Vagina (tissue), 2 donors: ENCODE measurements at regions not wholly inside any gene's neighbourhood (a gene's known extent, or its start where the extent isn't known, plus 50 kb on each side); places are given as distances from the start of the nearest gene placed in this dataset.

Source experiments
- DNase-seq, 2 donors: peaks; one replicate each; pipeline ENCODE4 v3.0.0-alpha.2; 2017; ENCODE audit errors: extremely low spot score in 2 of 2
- H3K27ac ChIP-seq: fragments of 200-600 bp; sonication (generic); one replicate; pipeline ENCODE4 v1.5.1; 2019
- H3K27me3 ChIP-seq: fragments of 200-600 bp; sonication (generic); one replicate; pipeline ENCODE4 v1.5.1; 2019
- H3K36me3 ChIP-seq, 2 donors: fragments of 200-600 bp; sonication (generic); one replicate each; pipeline ENCODE4 v1.5.1; 2017 to 2019
- H3K4me1 ChIP-seq: fragments of 200-600 bp; sonication (generic); one replicate; pipeline ENCODE4 v1.5.1; 2019
- H3K4me3 ChIP-seq, 2 donors: fragments of 200-600 bp; sonication (generic); 1 replicate in 1 of 2; 2 replicates in 1 of 2; pipeline ENCODE4 v1.5.1; 2016 to 2019
- H3K9me3 ChIP-seq: fragments of 200-600 bp; sonication (generic); one replicate; pipeline ENCODE4 v1.5.1; 2019
- POLR2A ChIP-seq, 2 donors: fragments of 450-650 bp; IDR thresholded peaks; one replicate each; pipeline ENCODE4 v1.6.1; 2017; ENCODE audit warnings: antibody characterized with exemption in 2 of 2, mild to moderate bottlenecking in 2 of 2, moderate library complexity in 2 of 2
- POLR2AphosphoS5 ChIP-seq, 2 donors: sonication (generic); formaldehyde crosslinking; IDR thresholded peaks; one replicate each; pipeline ENCODE4 v1.9.0; 2017; ENCODE audit warnings: antibody characterized with exemption in 2 of 2, mild to moderate bottlenecking in 2 of 2, low read depth in 1 of 2; ENCODE audit not compliant: insufficient read depth in 1 of 2
- intact Hi-C: fragments of 100-400 bp; cut with DNase I; formaldehyde crosslinking; loops from one replicate; pipeline ENCODE4 v1.15.1; 2023
- TF ChIP-seq, protein P1 (sequence below), 3 experiments: fragments of 450-650 bp in 2 of 3; fragments of 200-600 bp in 1 of 3; sonication (generic) in 1 of 3; IDR thresholded peaks; one replicate each; pipeline ENCODE4 v1.5.1; 2017 to 2019; ENCODE audit warnings: antibody characterized with exemption in 3 of 3, mild to moderate bottlenecking in 2 of 3, moderate library complexity in 2 of 3

DNA sequence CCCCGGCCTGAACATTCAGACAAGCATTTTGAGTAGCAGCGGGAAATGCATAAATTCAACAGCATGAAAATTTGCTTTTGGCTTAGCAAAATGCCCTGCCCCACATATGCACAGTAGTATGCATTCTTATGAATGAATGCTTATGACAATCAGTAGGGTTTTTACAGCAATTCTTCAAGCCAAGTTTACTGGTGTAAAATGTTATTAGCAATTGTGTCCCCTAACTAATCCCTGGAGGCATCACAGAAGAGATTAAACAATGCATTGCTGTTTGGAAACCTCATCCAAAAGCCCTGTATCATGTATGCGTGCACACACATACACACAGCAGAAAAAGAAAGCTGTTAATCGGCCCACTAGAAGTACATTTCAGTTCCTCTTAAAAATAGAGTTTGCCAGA lies 406.5 kb downstream of the LRIG3 start:
- peaks cover 5% of the 10 kb centered on the region for H3K9me3 ChIP-seq
- H3K27ac ChIP-seq, result no peak overlapping the region
- no peak overlapping the region for H3K4me3 ChIP-seq
- TF ChIP-seq POLR2AphosphoS5 (IDR thresholded peaks at IDR 0.05; ENCODE audit: insufficient read depth in 1 of 2, low read depth in 1 of 2) (no peak), POLR2A (IDR thresholded peaks at IDR 0.05) (no peak)
- TF ChIP-seq, protein P1, sequence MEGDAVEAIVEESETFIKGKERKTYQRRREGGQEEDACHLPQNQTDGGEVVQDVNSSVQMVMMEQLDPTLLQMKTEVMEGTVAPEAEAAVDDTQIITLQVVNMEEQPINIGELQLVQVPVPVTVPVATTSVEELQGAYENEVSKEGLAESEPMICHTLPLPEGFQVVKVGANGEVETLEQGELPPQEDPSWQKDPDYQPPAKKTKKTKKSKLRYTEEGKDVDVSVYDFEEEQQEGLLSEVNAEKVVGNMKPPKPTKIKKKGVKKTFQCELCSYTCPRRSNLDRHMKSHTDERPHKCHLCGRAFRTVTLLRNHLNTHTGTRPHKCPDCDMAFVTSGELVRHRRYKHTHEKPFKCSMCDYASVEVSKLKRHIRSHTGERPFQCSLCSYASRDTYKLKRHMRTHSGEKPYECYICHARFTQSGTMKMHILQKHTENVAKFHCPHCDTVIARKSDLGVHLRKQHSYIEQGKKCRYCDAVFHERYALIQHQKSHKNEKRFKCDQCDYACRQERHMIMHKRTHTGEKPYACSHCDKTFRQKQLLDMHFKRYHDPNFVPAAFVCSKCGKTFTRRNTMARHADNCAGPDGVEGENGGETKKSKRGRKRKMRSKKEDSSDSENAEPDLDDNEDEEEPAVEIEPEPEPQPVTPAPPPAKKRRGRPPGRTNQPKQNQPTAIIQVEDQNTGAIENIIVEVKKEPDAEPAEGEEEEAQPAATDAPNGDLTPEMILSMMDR (IDR thresholded peaks at IDR 0.05), result no peak
- no peaks in the 10 kb centered on the region for H3K4me1 ChIP-seq
- H3K36me3 ChIP-seq, result no peaks in the 10 kb centered on the region
- no peak for DNase-seq
- intact Hi-C loops, result no loop called here
- no peaks in the 10 kb centered on the region for H3K27me3 ChIP-seq

GRCh38 chr12:58519839-58520238 lies 400.5 kb downstream of the LRIG3 start:
- Histone ChIP-seq H3K36me3 (no peaks in the 10 kb centered on the region), H3K27me3 (no peaks in the 10 kb centered on the region), H3K27ac (no peak overlapping the region), H3K9me3 (peaks cover 5% of the 10 kb centered on the region), H3K4me1 (no peaks in the 10 kb centered on the region), H3K4me3 (no peak overlapping the region)
- intact Hi-C loops, result no loop called here
- DNase-seq, result no peak
- TF ChIP-seq, protein P1 (IDR thresholded peaks at IDR 0.05), result no peak
- no peak for TF ChIP-seq POLR2A (IDR thresholded peaks at IDR 0.05)
- TF ChIP-seq POLR2AphosphoS5 (IDR thresholded peaks at IDR 0.05; ENCODE audit: insufficient read depth in 1 of 2, low read depth in 1 of 2), result no peak

DNA sequence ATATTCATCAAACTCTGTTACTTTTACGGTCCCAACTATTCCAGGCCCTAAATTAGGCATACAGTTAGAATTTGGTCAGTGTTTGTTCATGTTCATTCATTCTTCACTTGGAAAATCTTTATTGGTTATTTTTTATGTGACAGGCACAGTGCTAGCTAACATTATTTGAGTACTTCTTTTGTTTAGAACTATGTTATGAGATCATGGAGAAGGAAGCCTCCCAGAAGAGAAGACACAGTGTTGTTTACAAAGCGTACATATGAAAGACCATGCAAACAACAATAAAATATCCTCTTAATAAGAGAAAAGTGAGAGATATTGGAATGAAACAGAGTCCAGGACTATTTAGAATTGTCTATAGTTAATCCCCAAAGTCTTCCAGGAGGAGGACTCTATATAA lies 399.2 kb downstream of the LRIG3 start:
- Histone ChIP-seq H3K27me3 (no peaks in the 10 kb centered on the region), H3K4me1 (no peaks in the 10 kb centered on the region), H3K4me3 (no peak overlapping the region), H3K36me3 (no peaks in the 10 kb centered on the region), H3K27ac (no peak overlapping the region), H3K9me3 (peaks cover 5% of the 10 kb centered on the region)
- intact Hi-C loops, result no loop called here
- TF ChIP-seq POLR2A (IDR thresholded peaks at IDR 0.05), result no peak
- TF ChIP-seq POLR2AphosphoS5 (IDR thresholded peaks at IDR 0.05; ENCODE audit: insufficient read depth in 1 of 2, low read depth in 1 of 2), result no peak
- TF ChIP-seq, protein P1 (IDR thresholded peaks at IDR 0.05), result no peak
- DNase-seq, result no peak

DNA sequence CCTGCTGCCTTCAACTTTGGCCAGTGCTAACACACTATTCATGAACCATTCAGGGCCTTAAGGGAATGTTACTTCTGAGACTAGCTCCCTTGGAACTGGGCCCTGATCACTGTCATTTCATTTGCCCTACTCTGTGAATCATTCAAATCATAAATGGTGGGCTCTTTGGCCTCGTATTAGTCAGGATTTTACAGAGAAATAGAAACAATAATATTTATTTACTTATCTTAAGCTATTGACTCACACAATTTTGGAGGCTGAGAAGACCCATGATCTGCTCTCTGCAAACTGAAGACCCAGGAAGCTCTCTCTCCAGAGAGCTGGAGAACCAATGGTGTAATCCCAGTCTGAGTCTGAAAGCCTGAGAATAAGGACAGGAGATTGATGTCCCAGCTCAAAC lies 398.5 kb downstream of the LRIG3 start:
- peaks cover 5% of the 10 kb centered on the region for H3K9me3 ChIP-seq
- no peaks in the 10 kb centered on the region for H3K27me3 ChIP-seq
- no peak for DNase-seq
- no peak overlapping the region for H3K27ac ChIP-seq
- H3K36me3 ChIP-seq, result no peaks in the 10 kb centered on the region
- TF ChIP-seq, protein P1 (IDR thresholded peaks at IDR 0.05), result no peak
- TF ChIP-seq POLR2A (IDR thresholded peaks at IDR 0.05) (no peak), POLR2AphosphoS5 (IDR thresholded peaks at IDR 0.05; ENCODE audit: insufficient read depth in 1 of 2, low read depth in 1 of 2) (no peak)
- no peak overlapping the region for H3K4me3 ChIP-seq
- no peaks in the 10 kb centered on the region for H3K4me1 ChIP-seq
- intact Hi-C loops, result no loop called here

DNA sequence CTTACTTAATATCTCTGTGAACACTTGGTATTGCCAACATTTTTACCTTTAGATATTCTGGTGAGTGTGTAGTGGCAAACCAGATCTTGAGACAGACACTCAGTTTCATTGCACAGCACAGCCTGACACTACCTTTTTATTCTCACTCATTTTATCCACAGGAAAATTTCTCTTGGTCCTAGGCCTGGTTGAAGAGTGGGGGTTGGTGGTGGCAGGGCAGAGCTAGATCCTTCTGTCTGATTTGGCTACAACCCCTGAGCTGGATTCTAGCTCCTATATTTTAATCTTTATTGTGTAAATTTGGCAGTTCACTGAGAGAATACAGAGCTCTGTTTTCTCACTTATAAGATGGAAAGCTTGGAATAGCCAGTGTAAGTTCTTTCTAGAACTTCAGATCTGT lies 396.9 kb downstream of the LRIG3 start:
- Histone ChIP-seq H3K36me3 (no peaks in the 10 kb centered on the region), H3K4me3 (no peak overlapping the region), H3K9me3 (peaks cover under 1% of the 10 kb centered on the region), H3K4me1 (no peaks in the 10 kb centered on the region), H3K27me3 (no peaks in the 10 kb centered on the region), H3K27ac (no peak overlapping the region)
- TF ChIP-seq, protein P1 (IDR thresholded peaks at IDR 0.05), result no peak
- TF ChIP-seq POLR2A (IDR thresholded peaks at IDR 0.05) (no peak), POLR2AphosphoS5 (IDR thresholded peaks at IDR 0.05; ENCODE audit: insufficient read depth in 1 of 2, low read depth in 1 of 2) (no peak)
- intact Hi-C loops, result no loop called here
- DNase-seq, result no peak
